SK-N-SH (cell line): ENCODE measurements at regions not wholly inside any gene's neighbourhood (a gene's known extent, or its start where the extent isn't known, plus 50 kb on each side); places are given as distances from the start of the nearest gene placed in this dataset.

Experiments used
- CTCF ChIP-seq: fragments of 200-600 bp; sonication (generic); IDR thresholded peaks from 2 replicates; pipeline ENCODE4 v1.6.1; 2017; ENCODE audit warnings: antibody characterized with exemption, mild to moderate bottlenecking, moderate library complexity
- GABPA ChIP-seq: IDR thresholded peaks from 2 replicates; pipeline ENCODE4 v1.4.0; 2012; ENCODE audit warnings: low read depth, mild to moderate bottlenecking
- MEF2A ChIP-seq: IDR thresholded peaks from 2 replicates; pipeline ENCODE4 v1.4.0; 2012; ENCODE audit warnings: low read depth, borderline replicate concordance
- NFIC ChIP-seq: IDR thresholded peaks from 2 replicates; pipeline ENCODE4 v1.4.0; 2012; ENCODE audit warnings: borderline replicate concordance
- POLR2AphosphoS5 ChIP-seq: IDR thresholded peaks from 2 replicates; pipeline ENCODE4 v1.6.1; 2012; ENCODE audit warnings: low read depth, low read length
- RCOR1 ChIP-seq: fragments of 150-350 bp; IDR thresholded peaks from 2 replicates; pipeline ENCODE4 v1.6.1; 2017; ENCODE audit warnings: antibody characterized with exemption, low read length
- RFX5 ChIP-seq: IDR thresholded peaks from 2 replicates; pipeline ENCODE4 v1.6.1; 2012; ENCODE audit warnings: mild to moderate bottlenecking, improper control_type of control experiment, low read length
- SIN3A ChIP-seq: IDR thresholded peaks from 2 replicates; pipeline ENCODE4 v1.6.1; 2012; ENCODE audit warnings: low read depth, mild to moderate bottlenecking, low read length, moderate library complexity, borderline replicate concordance
- TCF12 ChIP-seq: IDR thresholded peaks from 2 replicates; pipeline ENCODE4 v1.4.0; 2012
- TEAD4 ChIP-seq: IDR thresholded peaks from 2 replicates; pipeline ENCODE4 v1.4.0; 2012; ENCODE audit warnings: mild to moderate bottlenecking, borderline replicate concordance; ENCODE audit not compliant: insufficient read depth
- YY1 ChIP-seq: IDR thresholded peaks from 2 replicates; pipeline ENCODE4 v1.4.0; 2012; ENCODE audit warnings: low read depth, mild to moderate bottlenecking
- ZBTB33 ChIP-seq: IDR thresholded peaks from 2 replicates; pipeline ENCODE4 v1.4.0; 2012; ENCODE audit warnings: low read depth, borderline replicate concordance

- TF ChIP-seq CTCF: no peak
- no peak for TF ChIP-seq TEAD4
- TF ChIP-seq GABPA: no peak
- no peak for TF ChIP-seq ZBTB33
- TF ChIP-seq NFIC: no peak
- TF ChIP-seq POLR2AphosphoS5: no peak
- no peak for TF ChIP-seq SIN3A
- no peak for TF ChIP-seq MEF2A
- no peak for TF ChIP-seq YY1
- TF ChIP-seq RFX5: no peak
- no peak for TF ChIP-seq RCOR1
- no peak for TF ChIP-seq TCF12
These were observed 143.6 kb upstream of the POU2AF2 start for GRCh38 chr11:111101881-111102280.
